GM19395 (cell line): ENCODE measurements at regions not wholly inside any gene's neighbourhood (a gene's known extent, or its start where the extent isn't known, plus 50 kb on each side); places are given as distances from the start of the nearest gene placed in this dataset.
"Not testable (repeated sequence)": the region's sequence is repeated elsewhere in the genome, so short reads cannot be mapped to it uniquely, and the experiment has no call there.

Experiments
- ATAC-seq: cut with Tn5 transposase; IDR thresholded peaks from one replicate; pipeline ENCODE4 v1.9.1; 2021; ENCODE audit warnings: mild to moderate bottlenecking, moderate library complexity; ENCODE audit not compliant: unreplicated experiment

- ATAC-seq, result not testable (repeated sequence)
Measured at GRCh38 chr10:46095943-46096342, 49.9 kb upstream of the MSMB start.

GRCh38 chr10:46096446-46096845 is 50.4 kb upstream of the MSMB start:
- no peak for ATAC-seq

GRCh38 chr10:46096909-46097575 is 51.0 kb upstream of the MSMB start:
- no peak for ATAC-seq

DNA sequence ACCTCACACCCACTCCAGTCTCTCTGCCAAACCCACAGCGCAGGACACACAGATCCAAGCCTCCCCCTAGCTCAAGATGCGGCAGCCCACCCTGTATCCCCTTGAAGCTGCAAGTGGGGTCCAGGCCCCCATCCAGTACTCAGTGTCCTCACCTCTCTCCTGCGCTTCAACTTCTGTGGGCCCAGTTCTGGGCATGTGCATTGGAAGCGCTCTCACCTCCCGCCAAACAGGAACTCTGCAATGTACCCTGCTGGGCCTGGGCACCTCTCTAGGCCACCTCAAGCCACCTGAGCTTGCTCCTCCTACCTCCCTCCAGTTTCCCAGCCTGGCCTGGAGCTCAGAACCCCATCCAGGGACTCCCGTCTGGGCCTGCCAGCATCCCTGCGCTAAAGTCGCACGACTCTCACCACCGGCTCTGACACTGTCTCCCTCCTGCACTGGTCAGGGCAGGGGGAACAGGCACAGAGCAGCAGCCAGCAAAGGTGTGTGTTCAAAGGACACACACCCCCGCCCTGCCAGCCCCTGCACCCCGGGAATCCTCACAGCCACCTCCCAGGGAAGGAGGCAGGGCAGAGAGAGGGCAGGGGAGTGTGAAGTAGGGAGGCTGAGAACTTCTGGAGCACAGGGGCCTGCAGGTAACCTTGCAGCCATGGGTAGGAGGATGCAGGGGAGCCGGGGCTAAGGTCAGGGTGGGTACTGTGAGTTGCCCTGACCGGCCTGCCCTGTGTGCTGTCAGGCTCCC is 51.7 kb upstream of the MSMB start:
- ATAC-seq, result no peak

DNA sequence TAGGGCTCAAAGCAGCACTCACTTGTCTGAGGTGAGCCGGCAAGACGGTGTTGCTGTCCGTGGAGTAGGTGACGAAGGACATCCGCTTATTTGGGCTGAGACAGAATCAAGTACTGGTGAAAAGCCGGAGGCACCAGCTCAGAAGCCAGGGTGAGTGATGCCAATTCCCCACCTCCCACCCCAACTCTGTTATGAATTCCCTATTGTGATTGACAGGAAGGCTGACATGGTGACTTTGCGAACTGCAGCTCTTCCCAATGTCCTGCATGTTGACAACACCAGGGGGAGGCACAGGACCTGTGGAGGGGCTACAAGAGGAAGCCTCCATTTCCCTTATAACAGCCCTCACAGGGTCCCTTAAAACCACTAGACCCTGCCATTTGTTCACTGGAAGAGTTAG is 52.3 kb upstream of the MSMB start:
- ATAC-seq, result no peak

DNA sequence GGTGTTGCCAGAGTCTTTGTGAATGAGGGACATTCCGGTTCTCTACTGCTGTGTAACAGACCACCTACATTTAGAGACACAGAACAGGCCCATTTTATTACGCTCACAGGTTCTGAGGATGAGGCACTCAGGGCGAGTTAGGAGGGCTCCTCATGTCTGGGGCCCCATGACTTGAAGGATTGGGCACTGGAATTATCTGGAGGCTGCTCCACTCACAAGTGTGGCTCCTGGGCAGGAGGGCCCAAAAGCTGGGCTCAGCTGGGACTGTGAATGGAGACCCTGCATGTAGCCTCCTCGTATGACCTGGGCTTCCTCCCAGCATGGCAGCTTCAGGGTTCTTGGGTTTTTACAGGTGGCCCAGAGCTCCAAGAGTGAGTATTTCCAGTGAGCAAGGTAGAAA is 52.9 kb upstream of the MSMB start:
- not testable (repeated sequence) for ATAC-seq

DNA sequence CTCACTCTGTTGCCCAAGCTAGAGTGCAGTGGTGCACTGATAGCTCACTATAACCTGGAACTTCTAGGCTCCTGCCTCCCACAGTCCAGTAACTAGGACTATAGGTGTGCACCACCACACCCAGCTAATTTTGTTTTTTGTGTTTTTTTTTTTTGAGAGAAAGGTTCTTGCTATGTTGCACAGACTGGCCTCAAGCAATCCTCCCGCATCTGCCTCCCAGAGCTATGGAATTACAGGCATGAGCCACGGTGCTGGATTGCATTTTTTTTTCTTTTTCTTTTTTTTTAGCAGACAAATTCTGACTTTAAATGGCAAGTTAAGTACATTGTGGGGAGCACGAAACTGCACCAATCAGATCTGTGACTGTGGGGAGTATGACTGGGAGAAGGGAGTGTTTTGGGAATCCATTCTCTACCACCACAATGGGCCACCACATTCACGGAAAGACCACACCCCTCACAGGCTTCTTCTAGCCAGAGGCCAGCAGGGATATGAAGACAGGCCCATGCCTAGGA is 58.1 kb upstream of the MSMB start:
- ATAC-seq, result no peak

GRCh38 chr10:46105416-46105815 is 59.3 kb upstream of the MSMB start:
- not testable (repeated sequence) for ATAC-seq

- peak; percentile 21 for ATAC-seq
Measured at GRCh38 chr10:46105856-46106409, 59.9 kb upstream of the MSMB start.

DNA sequence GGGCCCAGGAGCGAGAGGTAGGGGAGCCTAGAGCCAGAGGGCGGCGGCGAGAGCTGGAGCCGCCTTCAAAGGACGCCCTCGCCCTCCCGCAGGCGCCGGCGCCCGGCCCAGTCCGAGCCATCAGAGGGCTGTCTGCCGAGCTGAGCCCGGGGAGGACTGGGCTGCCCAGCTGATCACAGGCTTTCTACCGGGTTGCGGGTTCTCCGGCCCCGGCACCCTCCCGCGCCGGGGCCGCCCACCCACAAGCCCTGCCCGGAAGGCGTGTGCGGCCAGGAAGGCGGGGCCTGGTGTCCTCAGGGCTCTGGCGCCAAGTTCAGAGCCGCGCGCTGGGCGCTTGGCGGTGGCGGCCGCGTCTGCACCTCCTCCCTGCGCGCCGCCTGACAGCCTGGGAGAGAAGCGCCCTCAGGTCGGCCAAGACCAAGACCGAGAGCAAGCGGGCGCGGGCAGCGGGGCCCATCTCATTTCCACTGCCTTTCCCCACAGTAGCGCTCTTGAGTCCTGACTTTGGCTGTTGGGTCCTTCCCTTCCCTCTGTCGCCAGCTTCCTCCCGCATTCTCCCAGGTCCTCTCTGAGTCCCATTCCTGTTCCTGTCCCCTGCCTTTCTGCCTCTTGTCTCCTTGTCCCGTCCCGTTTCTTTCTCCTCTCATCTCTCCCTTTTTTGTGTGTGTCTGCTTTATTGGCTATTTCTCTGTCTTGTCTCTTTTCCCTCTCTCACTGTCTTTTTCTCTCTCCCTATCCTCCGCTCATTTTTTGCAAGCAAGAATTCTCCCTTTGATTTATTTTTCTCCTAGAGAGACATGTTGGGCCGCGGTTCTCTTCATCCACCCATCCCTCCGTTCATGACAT is 60.6 kb upstream of the MSMB start:
- ATAC-seq, result peak; percentile 94

GRCh38 chr10:46108158-46108499 is 62.1 kb upstream of the MSMB start:
- not testable (repeated sequence) for ATAC-seq

DNA sequence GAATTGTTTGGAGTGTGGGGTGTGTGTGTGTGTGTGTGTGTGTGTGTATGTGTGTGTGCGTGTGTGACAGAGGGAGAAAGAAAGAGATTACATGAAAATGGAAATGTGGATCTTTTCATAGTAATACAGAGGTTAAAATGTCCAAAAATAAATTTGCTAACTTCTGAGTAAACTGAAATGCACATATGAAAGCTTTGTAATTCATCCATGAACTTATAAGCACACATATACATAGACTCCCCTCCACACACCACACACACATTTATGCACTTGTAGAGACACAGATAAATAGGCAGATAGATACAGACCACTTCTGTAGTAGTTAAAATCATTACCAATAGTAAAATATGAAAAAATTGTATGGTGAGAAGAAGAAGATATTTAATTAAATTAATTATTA is 108.2 kb upstream of the MSMB start:
- not testable (repeated sequence) for ATAC-seq

DNA sequence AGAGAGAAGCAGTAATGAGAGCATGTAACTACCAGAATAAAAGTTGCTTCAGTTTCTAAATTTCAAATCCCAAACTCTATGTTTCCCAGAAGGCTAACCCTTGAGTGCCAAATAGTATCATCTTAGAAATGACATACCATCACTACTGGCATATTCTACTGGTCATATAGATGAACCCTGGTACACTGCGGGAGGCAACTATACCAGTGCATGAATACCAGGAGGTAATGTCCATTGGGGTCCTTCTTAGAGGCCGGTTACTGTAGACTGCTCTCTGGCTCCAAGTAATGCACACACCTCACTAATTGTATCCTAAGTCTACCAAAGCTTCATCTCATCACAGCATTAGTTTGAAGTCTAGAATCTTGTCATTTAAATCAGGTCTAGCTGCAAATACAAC is 108.6 kb upstream of the MSMB start:
- ATAC-seq, result not testable (repeated sequence)

DNA sequence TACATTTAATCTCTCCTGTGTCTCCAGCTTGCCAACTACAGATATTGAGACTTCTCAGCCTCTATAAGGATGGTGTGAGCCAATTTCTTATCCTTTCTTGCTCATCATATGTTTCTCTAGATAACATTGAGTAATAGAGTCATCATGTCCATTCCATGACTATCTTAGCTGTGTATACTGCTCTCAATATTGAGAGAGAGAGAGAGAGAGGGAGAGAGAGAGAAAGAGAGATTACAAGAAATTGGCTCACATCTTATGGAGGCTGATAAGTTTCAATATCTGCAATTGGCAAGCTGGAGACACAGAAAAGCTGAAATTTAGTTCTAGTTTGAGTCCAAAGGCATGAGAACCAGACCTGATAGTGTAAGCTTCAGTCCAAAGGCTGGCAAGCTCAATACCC is 110.8 kb upstream of the MSMB start:
- not testable (repeated sequence) for ATAC-seq

DNA sequence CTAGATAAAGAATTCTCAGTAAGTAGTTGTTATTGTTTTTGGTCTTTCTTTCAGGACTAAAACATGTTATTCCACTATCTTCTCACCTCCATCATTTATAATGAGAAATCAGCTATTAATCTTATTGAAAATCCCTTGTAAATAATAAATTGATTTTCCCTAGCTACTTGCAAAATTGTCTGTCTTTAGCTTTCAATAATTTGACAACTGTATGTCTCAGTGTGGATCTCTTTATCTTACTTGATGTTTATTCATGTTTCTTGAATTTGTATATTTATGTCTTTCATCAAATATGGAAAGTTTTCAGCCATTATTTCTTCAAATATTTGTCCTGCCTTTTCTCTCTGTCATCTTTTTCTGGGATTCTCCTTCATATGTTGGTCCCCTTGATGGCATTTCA is 117.1 kb upstream of the ANTXRL start:
- ATAC-seq, result no peak

DNA sequence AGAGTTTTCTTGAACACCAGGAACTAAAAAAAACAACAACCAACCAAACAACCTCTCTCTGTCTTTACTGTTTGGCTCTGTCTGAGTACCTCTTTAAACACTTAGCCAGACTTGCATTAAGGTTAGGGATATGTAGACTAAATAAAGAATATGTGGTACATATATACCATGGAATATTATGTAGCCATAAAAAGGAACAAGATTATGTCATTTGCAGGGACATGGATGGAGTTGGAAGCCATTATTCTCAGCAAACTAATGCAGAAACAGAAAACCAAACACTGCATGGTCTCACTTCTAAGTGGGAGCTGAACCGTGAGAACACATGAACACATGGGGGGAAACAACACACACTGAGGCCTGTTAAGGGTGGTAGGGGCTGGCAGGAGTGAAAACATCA is 116.0 kb upstream of the ANTXRL start:
- no peak for ATAC-seq

- ATAC-seq, result no peak
Measured at GRCh38 chr10:46171661-46172060, 115.1 kb upstream of the ANTXRL start.

GRCh38 chr10:46175296-46175695 is 111.5 kb upstream of the ANTXRL start:
- ATAC-seq, result no peak

GRCh38 chr10:46175831-46176230 is 111.0 kb upstream of the ANTXRL start:
- no peak for ATAC-seq

DNA sequence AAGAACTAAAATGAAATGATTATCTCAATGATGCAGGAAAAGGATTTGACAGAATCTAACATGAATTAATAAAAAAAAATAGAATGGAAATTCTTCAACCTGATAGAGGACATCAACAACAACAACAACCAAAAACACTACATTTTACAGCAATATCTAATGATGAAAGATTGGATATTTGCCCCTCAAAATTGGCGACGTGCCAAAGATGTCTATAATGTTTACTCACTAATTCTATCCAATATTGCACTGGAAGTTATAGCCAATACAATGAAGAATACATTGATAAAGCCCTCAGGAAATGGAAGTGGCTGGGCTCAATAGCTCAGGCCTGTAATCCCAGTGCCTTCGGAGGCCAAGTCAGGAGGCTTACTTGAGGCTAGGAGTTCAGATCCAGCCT is 99.4 kb upstream of the ANTXRL start:
- ATAC-seq, result not testable (repeated sequence)

DNA sequence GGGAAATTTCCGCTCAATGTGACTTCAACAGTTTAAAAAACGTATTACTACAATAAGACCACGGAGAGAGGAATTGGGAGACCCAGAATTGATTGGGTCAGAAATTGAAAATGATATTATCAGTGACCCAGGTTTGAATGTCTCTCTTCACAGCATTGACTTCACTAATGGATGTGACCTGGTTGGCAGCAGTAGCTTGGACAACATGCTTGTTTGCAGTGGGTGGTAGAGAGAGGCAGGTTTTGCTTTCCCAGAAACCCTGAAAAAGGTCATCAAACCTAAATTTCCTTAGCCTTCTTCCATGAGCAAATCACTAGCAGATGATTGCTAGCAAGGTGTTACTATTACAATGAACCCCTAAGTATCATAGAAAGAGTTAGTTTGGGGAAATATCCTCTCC is 89.7 kb upstream of the ANTXRL start:
- ATAC-seq, result no peak
